ENCODE measurements at regions not wholly inside any gene's neighbourhood (a gene's known extent, or its start where the extent isn't known, plus 50 kb on each side); places are given as distances from the start of the nearest gene placed in this dataset.
"Not testable (repeated sequence)": the region's sequence is repeated elsewhere in the genome, so short reads cannot be mapped to it uniquely, and the experiment has no call there.

DNA sequence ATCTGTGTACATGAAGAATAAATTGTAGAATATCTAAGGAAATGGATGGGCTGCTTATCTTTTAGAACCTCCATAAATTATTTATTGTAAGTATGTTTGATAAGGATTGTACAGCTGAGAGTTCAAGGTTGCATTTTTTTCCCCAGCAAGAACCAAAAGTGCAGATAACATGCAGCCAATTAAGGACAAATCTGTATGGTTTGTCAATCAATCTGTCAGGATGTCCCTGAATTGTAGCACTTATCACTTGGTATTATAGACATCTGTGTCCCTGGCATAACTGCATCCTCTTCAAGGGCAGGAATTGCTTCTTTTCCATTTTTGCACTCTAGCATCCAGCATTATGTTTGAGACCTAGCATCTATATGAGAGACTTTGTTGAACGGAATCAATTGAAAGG, 95.4 kb upstream of the IGFBP7 start:
- DNase-seq, result no peak

DNA sequence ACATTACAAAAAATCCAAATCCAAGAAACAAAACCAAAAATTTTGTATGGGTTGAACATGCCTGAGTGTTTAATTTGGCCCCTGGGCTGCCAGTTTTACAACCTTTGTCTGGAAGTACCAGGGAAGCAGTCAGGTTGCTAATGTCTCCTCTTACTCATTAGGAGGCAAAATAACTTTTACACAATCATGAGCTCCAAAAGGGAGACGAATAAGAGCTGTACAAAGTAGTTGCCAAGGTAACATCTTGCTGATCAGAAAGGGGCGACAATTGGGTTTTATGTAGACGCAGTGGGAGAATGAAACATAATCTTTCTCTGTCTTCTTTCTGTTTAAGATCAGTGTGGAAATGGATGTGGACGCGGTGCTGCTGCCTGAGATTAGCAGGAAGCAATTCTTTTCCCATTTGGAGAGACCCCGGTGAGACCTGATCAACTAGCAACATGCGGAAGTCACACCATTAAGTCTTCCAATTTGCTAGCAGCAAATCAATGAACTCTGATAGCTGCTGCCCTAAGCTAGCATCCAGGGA, 90.7 kb upstream of the IGFBP7 start:
- no peak for DNase-seq

DNA sequence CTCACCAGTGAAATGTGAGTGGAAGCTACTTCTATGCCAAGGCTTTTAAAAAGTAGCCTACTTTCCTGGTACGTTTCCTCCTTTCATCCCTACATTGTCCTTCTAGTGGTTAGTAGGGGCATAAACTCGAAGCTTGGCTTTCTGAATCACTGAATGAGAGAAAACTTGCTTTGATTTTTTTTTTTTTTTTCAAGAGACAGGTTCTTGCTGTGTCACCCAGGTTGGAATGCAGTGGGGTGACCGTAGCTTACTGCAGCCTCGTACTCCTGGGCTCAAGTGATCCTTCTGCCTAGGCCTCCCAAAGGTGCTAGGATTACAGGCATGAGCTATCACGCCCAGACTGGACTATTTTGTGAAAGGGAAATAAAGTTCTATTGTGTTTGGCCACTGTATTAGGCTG, 89.1 kb upstream of the IGFBP7 start:
- DNase-seq, result no peak

DNA sequence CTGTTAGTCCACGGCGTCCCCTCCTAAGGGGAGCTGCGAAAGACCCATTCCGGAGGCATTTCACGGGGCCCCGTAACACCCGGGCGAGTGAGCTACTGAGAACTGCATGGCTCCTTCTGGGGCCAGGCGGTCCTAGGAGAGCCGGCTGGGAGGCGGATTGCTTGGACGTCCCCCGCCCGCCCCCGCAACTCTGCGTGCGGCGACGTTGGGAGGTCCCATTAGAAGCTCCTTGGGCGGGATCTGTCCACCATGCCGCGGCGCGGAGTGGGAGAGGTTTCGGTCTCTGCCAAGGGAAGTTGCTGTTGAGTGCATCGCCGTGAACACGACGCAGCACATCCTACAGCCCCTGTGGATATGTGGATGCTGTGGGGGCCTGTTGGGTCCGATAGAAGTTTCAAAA, 85.4 kb upstream of the IGFBP7 start:
- no peak for DNase-seq

DNA sequence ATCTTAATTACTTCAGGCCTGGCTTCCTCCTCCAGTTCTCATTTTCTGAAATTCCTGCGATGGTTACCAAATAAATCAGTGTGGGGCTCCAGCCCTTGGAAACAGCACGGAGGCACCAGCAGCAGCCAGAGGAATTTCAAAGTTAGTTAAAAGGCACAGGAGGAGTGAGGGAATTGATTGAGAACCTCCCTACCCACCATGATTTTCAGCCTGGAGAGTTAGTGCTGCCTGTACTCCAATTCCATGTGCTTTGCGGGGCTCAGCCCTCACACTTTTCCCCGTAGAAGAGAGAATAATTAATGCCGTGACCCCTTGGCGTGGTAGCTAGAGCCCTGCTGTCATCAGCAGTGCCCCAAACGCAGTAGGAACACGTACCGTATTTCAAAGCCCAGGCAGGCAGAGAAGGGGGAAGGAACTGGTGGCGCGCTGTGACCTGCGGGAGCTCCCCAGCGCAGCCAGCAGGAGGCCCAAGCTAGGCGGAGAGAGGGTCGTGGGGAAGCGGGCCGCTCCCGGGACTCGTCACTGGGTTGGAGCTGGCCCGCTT, 84.0 kb upstream of the IGFBP7 start:
- DNase-seq, result no peak

DNA sequence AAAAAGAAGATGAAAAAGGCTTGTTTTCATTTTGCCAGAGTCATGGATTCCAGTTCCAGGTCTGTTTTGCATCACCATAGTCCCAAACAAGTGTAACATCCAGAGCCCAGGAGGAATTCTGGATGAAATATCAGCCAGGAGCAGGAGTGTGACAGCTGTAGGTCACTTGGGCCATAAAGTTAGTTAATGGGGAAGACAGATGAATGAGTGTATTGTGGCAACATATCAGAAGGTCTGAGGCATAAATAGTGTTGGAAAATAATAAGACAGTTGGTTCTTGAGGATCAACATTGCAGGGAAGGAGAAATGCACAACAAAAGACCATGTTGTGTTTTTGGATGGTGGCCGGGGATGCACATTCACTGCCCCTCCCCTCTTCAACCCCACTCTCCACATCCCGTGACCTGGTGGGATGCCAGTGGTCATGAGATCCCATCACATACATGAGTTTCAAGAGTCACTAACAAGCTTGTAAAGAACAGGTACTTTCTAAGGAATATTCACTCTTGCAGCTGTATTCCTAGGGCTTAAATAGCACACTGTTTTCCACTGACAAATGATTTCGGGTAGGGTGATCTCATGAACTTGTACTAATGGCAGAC, 83.1 kb upstream of the IGFBP7 start:
- no peak for DNase-seq

DNA sequence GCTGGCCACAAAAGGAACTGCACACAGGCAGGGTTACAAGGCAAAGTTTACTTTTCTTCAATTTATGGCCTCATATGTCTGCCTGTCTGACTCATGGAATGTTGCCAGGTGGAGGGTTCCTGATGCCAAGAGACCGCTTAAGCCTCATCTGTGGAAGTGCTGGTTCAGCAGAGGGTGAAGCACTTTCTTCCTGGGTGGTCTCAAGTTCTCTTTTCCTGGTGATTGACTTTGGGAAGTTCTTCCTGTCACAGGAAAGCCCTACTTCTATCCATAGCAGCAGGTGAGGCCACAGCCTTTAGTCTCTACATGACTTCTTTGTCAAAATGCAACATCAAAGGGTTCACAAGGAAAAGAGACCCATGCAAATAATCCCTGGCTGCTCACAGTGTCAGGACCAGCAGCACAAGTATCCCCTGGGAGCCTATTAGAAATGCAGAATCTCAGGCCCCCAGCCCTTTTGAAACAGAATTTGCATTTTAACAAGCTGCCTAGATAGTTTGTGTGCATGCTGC, 81.4 kb upstream of the IGFBP7 start:
- DNase-seq, result peak; percentile 58

DNA sequence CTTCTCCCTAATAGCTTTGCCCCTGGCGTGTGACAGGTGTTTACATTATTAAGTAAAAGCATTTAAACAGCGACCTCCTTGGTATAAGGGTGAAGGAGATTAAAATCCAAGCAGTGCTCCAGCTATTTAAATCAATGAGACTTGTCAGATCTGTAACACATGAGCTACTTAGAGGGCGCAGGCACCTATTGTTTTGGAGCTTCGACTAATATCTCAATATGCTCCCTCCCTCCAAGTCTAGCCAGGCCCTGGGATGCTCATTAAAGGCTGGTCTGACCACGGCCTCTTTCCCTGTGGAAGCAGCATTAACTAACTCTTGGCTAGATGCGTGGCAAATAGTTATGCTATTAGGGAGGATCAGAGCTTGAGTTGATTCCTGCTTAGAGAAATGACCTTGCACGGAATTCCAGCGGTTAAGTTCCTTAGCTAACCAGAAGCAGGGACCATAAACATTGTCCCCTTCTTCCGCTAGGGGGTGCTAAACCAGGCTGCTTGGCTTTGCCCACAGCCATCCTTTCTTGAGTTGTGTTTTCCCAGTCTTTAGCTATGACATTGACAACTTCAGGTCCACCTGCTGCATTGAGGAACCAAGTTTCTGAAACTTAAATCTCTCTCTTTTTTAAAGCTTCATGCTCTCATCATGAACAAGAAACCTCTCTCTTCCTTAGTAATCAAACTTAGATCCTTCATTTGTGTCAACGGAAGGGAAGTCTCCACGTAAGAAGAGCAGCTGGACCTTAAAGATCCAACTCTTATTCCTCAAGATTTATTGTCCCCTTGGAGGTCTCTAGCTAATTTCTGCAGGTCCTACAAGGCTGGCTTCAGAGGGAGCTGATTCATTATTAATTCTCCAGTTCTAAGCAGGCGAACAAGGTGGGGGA, 80.7 kb upstream of the IGFBP7 start:
- DNase-seq, result no peak

DNA sequence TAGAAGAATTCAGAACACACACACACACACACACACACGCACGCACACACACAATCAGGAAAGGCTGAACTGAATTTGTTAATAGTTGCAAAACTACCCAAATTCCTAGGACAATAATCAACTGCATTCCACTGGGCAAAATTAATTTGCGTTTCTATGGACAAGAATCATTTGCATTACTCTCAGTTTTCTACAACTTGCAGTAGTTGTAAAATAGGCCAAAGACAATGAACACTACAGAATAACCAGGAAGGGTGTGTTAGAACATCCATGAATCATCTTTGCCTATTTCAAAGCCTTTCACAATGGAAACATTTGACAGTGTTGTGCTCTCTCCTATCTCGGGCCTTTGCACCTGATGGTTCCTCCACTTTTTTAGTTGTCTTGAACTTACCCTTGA, 77.1 kb upstream of the IGFBP7 start:
- DNase-seq, result no peak

DNA sequence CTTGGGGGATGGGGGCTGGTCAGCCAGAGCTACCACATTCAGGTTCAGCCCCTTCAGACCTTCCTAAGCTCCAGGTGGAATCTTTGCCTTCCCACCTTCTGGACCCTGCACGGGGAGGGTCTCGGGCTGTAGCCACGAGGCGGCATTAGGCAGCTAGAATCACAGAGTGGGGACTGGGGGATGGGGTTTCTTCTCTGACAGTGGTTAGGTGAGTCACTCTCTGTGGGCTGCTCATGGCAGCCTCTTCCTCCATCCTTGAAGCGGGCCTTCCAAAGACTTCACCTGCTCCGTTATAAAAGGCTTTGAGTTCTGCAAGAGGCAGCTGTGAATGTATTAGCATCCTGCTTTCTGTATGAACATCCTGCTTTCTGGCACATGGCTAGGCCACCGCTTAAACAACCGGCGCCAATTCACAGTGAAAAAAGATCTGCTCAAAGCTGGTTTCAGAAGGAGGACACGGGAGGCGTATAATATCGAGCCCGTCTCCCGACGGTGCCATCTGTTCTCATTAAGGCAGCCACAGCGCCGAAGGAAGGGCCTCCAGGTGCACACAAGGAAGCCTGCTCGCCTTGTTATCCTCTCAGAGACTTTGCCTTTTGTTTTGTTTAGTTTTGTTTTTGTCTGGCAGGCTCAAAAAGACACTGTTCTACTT, 74.3 kb upstream of the IGFBP7 start:
- no peak for DNase-seq

DNA sequence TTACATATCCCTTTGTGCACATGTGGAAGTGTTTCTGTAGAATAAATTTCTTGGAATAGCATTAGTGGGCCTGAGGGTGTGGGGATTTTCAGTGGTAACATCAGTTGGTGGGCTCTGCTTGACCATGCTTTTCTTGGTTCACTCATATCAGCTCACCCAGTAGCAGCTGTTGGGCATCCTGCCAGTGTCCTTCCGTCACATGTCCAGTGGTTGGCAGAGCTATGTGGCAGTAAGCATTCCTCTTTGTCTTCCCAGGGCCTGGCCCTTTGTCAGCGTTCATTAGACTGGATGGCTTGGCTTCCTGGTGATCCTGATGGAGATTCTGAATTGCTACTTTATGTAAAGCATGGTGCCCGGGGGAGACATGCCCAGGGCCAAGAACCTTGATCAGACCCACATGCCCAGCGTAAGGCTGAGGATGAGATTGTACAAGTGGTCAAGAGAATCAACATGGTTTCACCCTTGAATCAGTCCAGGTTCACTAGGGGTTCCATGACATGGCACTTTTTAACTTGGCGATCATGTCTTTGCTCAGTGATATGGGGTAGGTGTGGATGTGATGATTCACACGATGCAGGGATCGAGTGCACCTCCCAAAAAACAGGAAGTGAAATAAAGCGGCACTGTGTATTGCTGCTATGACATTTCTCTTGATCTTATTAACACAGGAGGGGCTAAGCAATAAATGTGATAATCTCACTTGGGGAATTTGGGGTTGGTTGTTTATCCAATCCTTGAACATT, 72.1 kb upstream of the IGFBP7 start:
- DNase-seq, result peak; percentile 76

DNA sequence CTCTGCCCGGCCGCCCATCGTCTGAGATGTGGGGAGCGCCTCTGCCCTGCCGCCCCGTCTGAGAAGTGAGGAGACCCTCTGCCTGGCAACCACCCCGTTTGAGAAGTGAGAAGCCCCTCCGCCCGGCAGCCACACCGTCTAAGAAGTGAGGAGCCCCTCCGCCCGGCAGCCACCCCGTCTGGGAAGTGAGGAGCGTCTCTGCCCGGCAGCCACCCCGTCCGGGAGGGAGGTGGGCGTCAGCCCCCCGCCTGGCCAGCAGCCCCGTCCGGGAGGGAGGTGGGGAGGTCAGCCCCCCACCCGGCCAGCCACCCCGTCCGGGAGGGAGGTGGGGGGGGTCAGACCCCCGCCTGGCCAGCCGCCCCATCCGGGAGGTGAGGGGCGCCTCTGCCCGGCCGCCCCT, 63.0 kb upstream of the IGFBP7 start:
- not testable (repeated sequence) for DNase-seq

DNA sequence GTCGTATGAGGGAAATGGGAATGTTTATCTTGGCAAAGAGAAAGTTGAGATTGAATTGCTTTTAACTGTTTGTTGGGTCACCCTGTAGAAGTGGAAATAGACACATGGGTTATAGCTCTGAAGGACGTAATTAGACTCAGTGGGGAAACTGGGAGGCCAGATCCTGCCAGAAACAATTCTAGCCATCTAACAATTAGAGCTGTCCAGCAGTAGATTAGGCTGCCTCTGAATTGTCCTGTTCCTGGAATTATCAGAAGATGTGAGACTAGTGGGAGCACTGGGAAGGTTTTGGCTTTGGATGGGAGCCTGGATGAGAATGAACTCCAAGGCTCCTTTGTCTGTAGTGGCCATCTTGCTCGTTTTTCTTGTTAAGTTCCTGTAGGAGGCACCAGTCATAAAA, 61.9 kb upstream of the IGFBP7 start:
- DNase-seq, result no peak

DNA sequence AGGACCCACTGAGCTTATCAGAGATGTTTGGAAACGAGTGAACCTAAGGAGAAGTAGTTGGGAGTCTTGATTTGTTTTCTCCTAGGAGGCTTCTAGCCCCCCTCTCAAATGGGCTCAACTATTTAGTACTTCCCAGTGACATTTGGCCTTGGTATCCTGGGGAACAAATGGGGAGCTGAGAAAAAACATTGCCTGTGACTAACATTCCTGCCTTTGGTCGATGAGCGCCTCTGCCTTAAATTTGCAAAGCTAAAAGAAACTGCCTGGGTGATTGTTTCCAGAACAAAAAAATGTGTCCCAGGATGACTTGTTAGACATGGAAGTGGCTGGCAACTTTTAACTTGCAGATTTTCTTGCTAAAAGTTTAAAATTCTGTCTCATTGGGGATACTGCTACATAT, 58.8 kb upstream of the IGFBP7 start:
- DNase-seq, result no peak

DNA sequence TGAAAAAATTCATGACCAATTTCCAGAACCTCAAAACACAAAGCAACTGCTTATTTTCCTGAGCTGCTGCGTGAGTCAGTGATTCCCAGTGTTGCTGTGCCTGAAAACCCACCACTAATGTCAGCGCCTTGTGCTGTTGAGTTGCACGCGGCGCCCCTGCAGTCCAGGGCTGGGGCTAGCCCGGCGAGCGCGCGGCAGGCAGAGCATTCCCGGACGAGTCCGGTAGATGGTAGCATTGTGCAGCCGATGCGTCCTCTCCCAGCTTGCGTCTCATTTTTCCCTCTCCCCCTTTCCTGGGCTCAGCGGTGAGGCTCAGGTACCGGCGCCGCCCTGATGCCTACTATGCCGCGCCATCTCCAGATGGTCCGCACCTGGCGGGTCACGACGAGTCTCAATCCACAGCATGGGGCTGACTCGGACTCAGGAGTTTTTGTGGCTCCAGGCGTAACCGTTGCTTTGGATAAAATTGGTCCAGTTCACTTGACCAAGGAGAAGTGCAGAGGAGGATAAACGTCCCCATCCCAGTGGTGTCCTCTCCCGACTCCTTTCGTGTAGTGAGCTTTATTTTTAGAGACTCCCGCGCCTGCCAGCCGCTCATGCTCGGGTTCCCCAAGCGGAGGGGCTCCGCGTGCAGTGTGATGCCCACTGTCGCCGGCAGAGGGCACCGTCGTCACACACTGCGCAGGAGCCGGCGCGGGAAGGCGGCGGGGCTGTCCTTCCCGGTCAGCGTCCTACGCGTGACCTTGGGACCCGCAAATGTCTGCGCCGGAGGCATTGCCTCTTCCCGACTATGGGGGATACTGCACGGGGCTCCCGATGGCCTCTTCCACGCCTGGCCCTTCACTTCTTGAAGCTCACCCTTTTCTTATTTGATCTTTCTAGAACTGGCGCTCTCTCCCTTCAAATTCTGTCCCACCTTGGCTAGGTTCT, 53.6 kb upstream of the IGFBP7 start:
- DNase-seq, result peak; percentile 90

DNA sequence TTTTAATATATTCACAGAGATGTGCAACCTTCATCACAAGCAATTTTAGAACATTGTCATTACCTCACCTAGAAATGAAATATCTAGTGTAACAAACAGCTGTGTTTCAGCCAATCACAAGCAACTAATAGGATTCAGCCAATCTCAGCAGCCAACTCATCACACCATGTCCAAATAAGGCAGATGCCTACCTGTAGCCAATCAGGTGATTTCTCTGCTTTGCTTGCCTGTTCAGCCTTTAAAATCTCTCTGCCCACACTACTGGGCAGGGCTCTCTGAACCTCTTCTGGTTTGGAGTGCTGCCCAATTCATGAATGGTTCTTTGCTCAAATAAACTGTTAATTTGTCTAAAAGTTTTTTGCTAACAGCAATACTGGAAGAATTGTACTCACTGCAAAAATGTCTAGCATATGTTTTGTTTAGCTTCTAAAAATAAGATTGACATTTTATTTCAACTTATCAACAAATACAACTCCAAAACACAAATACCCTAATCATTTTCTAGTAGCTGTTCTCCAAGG, 52.4 kb upstream of the IGFBP7 start:
- DNase-seq, result no peak
